BE2C (cell line): ENCODE measurements at regions not wholly inside any gene's neighbourhood (a gene's known extent, or its start where the extent isn't known, plus 50 kb on each side); places are given as distances from the start of the nearest gene placed in this dataset.

Source experiments
- DNase-seq: peaks from one replicate; pipeline ENCODE4 v3.0.0-alpha.2; 2020
- H3K27me3 ChIP-seq: fragments of 250-450 bp; sonication (Bioruptor Pico); 2 replicates; pipeline ENCODE4 v1.5.1; 2020; ENCODE audit warnings: mild to moderate bottlenecking
- H3K36me3 ChIP-seq: fragments of 250-450 bp; sonication (Bioruptor Pico); 2 replicates; pipeline ENCODE4 v1.5.1; 2020; ENCODE audit warnings: mild to moderate bottlenecking
- H3K4me1 ChIP-seq: fragments of 250-450 bp; sonication (Bioruptor Pico); 2 replicates; pipeline ENCODE4 v1.5.1; 2020
- H3K4me3 ChIP-seq: 2 replicates; pipeline ENCODE4 v1.5.1; 2011; ENCODE audit warnings: low read depth, low read length
- H3K9me3 ChIP-seq: fragments of 250-450 bp; sonication (Bioruptor Pico); 2 replicates; pipeline ENCODE4 v1.5.1; 2020
- TF ChIP-seq, protein P1 (sequence below): IDR thresholded peaks from 2 replicates; pipeline ENCODE4 v1.5.1; 2012; ENCODE audit warnings: mild to moderate bottlenecking, low read depth, low read length

DNA sequence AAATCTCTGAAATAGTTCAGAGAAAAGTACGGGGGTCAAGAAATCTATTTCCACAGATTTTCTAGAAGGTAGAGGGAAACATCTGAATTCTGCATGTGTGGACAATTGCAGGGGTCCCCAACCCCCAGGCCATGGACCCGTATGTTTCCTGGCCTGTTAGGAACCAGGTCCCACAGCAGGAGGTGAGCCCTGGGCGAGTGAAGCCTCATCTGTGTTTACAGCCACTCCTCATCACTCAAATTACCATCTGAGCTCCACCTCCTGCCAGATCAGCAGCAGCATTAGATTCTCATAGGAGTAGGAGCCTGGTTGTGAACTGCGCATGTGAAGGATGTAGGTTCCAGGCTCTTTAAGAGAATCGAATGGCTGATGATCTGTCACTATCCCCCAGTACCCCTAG lies 200.5 kb upstream of the EDIL3 start:
- DNase-seq = no peak
- Histone ChIP-seq H3K4me3 (no peak overlapping the region), H3K27me3 (no peaks in the 10 kb centered on the region), H3K4me1 (no peaks in the 10 kb centered on the region; the same call in 1 of the 2 replicates), H3K9me3 (no peaks in the 10 kb centered on the region), H3K36me3 (no peaks in the 10 kb centered on the region)
- TF ChIP-seq, protein P1, sequence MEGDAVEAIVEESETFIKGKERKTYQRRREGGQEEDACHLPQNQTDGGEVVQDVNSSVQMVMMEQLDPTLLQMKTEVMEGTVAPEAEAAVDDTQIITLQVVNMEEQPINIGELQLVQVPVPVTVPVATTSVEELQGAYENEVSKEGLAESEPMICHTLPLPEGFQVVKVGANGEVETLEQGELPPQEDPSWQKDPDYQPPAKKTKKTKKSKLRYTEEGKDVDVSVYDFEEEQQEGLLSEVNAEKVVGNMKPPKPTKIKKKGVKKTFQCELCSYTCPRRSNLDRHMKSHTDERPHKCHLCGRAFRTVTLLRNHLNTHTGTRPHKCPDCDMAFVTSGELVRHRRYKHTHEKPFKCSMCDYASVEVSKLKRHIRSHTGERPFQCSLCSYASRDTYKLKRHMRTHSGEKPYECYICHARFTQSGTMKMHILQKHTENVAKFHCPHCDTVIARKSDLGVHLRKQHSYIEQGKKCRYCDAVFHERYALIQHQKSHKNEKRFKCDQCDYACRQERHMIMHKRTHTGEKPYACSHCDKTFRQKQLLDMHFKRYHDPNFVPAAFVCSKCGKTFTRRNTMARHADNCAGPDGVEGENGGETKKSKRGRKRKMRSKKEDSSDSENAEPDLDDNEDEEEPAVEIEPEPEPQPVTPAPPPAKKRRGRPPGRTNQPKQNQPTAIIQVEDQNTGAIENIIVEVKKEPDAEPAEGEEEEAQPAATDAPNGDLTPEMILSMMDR = no peak

DNA sequence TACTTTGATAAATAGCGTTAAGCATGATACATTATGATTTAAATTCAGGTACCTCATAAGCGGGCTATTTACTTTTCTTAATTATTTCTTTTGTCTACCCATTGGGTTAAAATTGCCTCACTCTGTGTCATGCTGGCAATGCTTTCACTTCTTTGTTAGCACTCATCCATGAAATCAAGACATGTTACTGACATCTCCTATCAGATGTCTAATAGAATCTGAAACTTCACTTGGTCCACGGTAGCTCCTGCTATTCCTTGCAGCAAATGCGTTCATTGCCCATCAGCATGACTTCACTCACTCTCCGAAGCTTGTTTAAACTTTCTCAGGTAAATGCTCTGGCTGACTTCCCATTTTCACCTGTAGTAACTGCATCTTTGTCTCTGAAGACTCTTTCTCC lies 193.5 kb upstream of the EDIL3 start:
- Histone ChIP-seq H3K4me1 (no peaks in the 10 kb centered on the region; the same call in 1 of the 2 replicates), H3K4me3 (no peak overlapping the region), H3K36me3 (no peaks in the 10 kb centered on the region), H3K9me3 (no peaks in the 10 kb centered on the region), H3K27me3 (no peaks in the 10 kb centered on the region)
- DNase-seq = no peak
- TF ChIP-seq, protein P1 = no peak

DNA sequence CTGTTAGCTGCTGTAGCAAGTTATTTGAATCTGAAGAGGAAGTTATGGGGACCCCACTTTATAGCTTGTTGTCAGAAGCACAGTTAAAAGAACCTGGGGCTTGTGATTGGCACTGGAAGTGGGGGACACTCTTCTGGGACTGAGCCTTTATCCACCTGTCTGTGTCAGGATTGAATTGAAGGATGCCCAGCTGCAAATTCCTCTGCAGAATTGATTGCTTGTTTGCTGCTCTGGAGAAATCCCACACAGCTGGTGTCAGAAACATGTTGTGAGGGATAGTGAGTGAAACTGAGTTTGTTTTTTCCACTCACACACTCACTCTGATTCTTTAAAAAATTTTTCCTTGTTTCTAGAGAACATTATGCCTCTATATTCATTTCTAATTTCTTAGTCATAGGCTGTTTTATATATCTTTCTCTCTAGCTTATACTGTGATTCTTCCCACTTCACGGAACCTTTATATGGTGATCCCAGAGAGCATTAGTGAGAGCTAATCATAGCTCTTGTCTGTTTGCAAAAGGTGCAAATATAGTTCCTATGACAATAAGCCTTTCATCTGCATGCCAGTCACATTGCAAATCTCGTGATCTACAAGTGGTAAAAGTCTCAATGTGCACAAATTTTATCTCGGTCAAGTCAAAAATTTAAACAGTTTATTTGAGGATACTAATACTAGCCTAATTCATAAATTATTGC lies 188.5 kb upstream of the EDIL3 start:
- no peaks in the 10 kb centered on the region for H3K4me1 ChIP-seq
- H3K27me3 ChIP-seq = no peaks in the 10 kb centered on the region
- H3K9me3 ChIP-seq = no peaks in the 10 kb centered on the region
- no peak for DNase-seq
- no peak overlapping the region for H3K4me3 ChIP-seq
- no peaks in the 10 kb centered on the region for H3K36me3 ChIP-seq
- TF ChIP-seq, protein P1 = no peak

DNA sequence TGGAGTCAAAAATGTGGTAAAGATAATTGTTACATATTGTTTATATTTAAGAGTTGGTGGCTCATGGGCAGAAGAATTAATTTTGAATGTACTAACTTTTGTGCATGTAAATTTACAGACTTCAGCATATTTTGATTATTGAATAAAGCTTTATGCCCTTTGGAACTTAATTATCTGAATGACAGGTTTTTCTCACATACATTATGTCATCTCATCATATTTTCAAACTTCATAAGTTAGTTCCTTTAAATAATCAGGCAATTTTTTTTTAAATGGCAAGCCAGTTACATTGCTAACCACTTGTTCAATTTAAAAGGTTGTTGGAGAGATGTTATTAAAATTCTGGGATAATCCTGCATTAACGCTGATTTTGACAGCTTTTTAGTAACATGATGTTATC lies 184.6 kb upstream of the EDIL3 start:
- Histone ChIP-seq H3K9me3 (no peaks in the 10 kb centered on the region), H3K4me1 (no peaks in the 10 kb centered on the region; the same call in 1 of the 2 replicates)
- TF ChIP-seq, protein P1 = no peak

DNA sequence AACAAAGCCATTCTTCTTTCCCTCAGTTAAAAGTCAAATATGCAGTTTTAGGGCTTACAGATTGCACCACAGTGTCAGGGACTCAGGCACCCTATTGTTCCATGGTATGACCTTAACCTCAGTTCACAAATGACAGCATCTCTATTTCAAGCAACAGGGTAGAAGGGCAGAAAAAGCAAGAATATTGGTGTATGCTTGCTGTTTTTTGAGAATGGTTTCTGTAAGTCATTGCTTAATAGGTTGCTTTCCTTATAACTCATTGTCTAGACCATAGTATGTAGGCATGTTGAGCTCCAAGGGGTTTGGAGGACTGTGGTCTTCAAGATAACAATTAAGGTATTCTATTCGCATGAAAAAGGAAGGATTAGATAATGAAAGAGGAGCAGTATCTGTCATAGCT lies 183.5 kb upstream of the EDIL3 start:
- H3K9me3 ChIP-seq = no peaks in the 10 kb centered on the region
- no peak for DNase-seq
- TF ChIP-seq, protein P1 = no peak

More for the DNA sequence above, 184.6 kb upstream of the EDIL3 start:
- Histone ChIP-seq H3K36me3 (no peaks in the 10 kb centered on the region), H3K27me3 (no peaks in the 10 kb centered on the region), H3K4me3 (no peak overlapping the region)
- DNase-seq = no peak

DNA sequence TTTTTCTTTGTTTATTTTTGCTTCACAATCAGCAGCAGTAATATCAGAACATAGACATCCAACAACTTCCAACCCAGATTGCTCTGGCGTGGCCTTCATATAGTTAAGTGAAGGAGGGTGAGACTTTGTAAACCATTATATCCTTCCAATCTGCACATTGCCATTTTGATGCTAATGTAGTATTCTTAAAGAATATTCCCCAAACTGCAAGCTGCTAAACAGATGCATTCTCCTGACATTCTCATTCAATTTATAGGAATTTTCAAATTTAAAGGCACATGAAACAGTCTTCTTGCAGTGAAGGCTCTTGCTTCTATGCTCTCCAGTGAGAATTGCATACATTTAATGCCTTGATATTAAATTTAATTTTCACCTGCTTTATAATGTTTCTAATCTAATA lies 181.2 kb upstream of the EDIL3 start:
- TF ChIP-seq, protein P1 = no peak
- no peaks in the 10 kb centered on the region for H3K36me3 ChIP-seq
- DNase-seq = no peak

More for the DNA sequence above, 183.5 kb upstream of the EDIL3 start:
- H3K36me3 ChIP-seq = no peaks in the 10 kb centered on the region
- no peaks in the 10 kb centered on the region for H3K27me3 ChIP-seq
- H3K4me1 ChIP-seq = no peaks in the 10 kb centered on the region; the same call in 1 of the 2 replicates
- no peak overlapping the region for H3K4me3 ChIP-seq

More for the DNA sequence above, 181.2 kb upstream of the EDIL3 start:
- Histone ChIP-seq H3K4me3 (no peak overlapping the region), H3K9me3 (no peaks in the 10 kb centered on the region), H3K27me3 (no peaks in the 10 kb centered on the region), H3K4me1 (no peaks in the 10 kb centered on the region; the same call in 1 of the 2 replicates)
